ENCODE measurements at regions not wholly inside any gene's neighbourhood (a gene's known extent, or its start where the extent isn't known, plus 50 kb on each side); places are given as distances from the start of the nearest gene placed in this dataset.

GRCh38 chr4:37531151-37531550, 155.0 kb downstream of the RELL1 start:
- no peak for TF ChIP-seq CTCF (IDR thresholded peaks at IDR 0.05; ENCODE audit: borderline replicate concordance, extremely low read depth, low read length, poor library complexity, severe bottlenecking)
- TF ChIP-seq EZH2 (IDR thresholded peaks at IDR 0.05; ENCODE audit: borderline replicate concordance, low read depth, low read length, severe bottlenecking): no peak
- H3K9me3 ChIP-seq (ENCODE audit: insufficient read depth, low read length, severe bottlenecking): no peaks in the 10 kb centered on the region
- H3K4me3 ChIP-seq (ENCODE audit: low read depth in 1 of 2, low read length in 2 of 2): no peak overlapping the region
- no peak overlapping the region for H2AFZ ChIP-seq (ENCODE audit: low read depth, low read length)
- no peaks in the 10 kb centered on the region for H3K36me3 ChIP-seq (ENCODE audit: insufficient read depth, low read length)
- no peak overlapping the region for H3K4me2 ChIP-seq (ENCODE audit: insufficient read depth, low read length)
- H3K79me2 ChIP-seq (ENCODE audit: insufficient read depth, low read length): no peaks in the 10 kb centered on the region
- no peak overlapping the region for H3K9ac ChIP-seq (ENCODE audit: low read depth, low read length)
- no peaks in the 10 kb centered on the region for H3K27me3 ChIP-seq (ENCODE audit: insufficient read depth, low read length, poor library complexity)
- ATAC-seq (ENCODE audit: insufficient read depth, low read depth) (no peak), DNase-seq (no peak)
- H3K4me1 ChIP-seq (ENCODE audit: insufficient read depth, low read length): no peaks in the 10 kb centered on the region
- no peaks in the 10 kb centered on the region for H4K20me1 ChIP-seq (ENCODE audit: insufficient read depth, low read length)
- H3K27ac ChIP-seq (ENCODE audit: low read length): no peak overlapping the region

- Histone ChIP-seq H3K4me2 (ENCODE audit: insufficient read depth, low read length) (no peak overlapping the region), H3K36me3 (ENCODE audit: insufficient read depth, low read length) (no peaks in the 10 kb centered on the region), H3K79me2 (ENCODE audit: insufficient read depth, low read length) (no peaks in the 10 kb centered on the region), H3K27me3 (ENCODE audit: insufficient read depth, low read length, poor library complexity) (no peaks in the 10 kb centered on the region), H2AFZ (ENCODE audit: low read depth, low read length) (no peak overlapping the region), H3K4me3 (ENCODE audit: low read depth in 1 of 2, low read length in 2 of 2) (no peak overlapping the region), H3K27ac (ENCODE audit: low read length) (no peak overlapping the region), H4K20me1 (ENCODE audit: insufficient read depth, low read length) (no peaks in the 10 kb centered on the region), H3K9ac (ENCODE audit: low read depth, low read length) (no peak overlapping the region), H3K9me3 (ENCODE audit: insufficient read depth, low read length, severe bottlenecking) (no peaks in the 10 kb centered on the region), H3K4me1 (ENCODE audit: insufficient read depth, low read length) (no peaks in the 10 kb centered on the region)
- no peak for TF ChIP-seq CTCF (IDR thresholded peaks at IDR 0.05; ENCODE audit: borderline replicate concordance, extremely low read depth, low read length, poor library complexity, severe bottlenecking)
- no peak for TF ChIP-seq EZH2 (IDR thresholded peaks at IDR 0.05; ENCODE audit: borderline replicate concordance, low read depth, low read length, severe bottlenecking)
- no peak for ATAC-seq (ENCODE audit: insufficient read depth, low read depth)
- DNase-seq: no peak
Measured at GRCh38 chr4:37530451-37530850, 155.7 kb downstream of the RELL1 start.

DNA sequence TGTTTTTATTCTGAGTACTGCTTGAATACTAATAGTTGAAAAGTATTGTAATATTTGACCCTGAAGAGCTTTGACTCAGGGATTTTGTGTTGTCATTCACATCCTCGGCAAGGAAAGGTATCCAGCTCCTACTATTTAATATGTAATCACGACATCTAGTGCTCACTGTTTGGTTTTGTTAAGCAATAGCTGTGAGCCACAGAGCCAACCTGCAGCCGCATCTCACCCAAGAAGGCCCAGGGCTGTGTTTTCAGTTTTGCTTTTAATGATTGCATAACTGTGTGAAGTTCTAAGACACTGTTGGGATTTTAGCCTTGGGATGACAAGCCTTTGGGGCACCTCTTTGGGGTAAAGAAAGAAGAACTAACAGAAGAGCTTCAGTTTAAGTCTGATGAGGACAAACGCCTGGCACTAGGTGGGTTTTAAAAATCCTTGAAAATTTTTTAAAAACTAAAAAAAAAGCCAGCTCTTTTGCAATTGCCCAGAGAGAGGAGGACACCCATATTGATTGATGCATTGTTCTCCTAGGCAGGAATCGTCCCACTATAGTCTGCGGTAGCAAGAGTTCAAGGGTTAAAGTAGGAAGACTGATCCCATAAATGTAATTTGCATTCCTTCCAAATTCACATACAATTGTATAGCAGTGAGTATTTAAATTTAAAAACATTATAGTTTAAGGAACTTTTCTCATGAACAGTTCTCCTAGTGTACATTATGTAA, 157.8 kb downstream of the RELL1 start:
- TF ChIP-seq EZH2 (IDR thresholded peaks at IDR 0.05; ENCODE audit: borderline replicate concordance, low read depth, low read length, severe bottlenecking): no peak
- TF ChIP-seq CTCF (IDR thresholded peaks at IDR 0.05; ENCODE audit: borderline replicate concordance, extremely low read depth, low read length, poor library complexity, severe bottlenecking): no peak

More for the DNA sequence above, 157.8 kb downstream of the RELL1 start:
- Histone ChIP-seq H2AFZ (ENCODE audit: low read depth, low read length) (no peak overlapping the region), H3K4me1 (ENCODE audit: insufficient read depth, low read length) (no peaks in the 10 kb centered on the region), H4K20me1 (ENCODE audit: insufficient read depth, low read length) (no peaks in the 10 kb centered on the region), H3K4me2 (ENCODE audit: insufficient read depth, low read length) (no peak overlapping the region), H3K4me3 (ENCODE audit: low read depth in 1 of 2, low read length in 2 of 2) (no peak overlapping the region), H3K9me3 (ENCODE audit: insufficient read depth, low read length, severe bottlenecking) (no peaks in the 10 kb centered on the region), H3K27me3 (ENCODE audit: insufficient read depth, low read length, poor library complexity) (no peaks in the 10 kb centered on the region), H3K27ac (ENCODE audit: low read length) (no peak overlapping the region), H3K79me2 (ENCODE audit: insufficient read depth, low read length) (no peaks in the 10 kb centered on the region), H3K36me3 (ENCODE audit: insufficient read depth, low read length) (no peaks in the 10 kb centered on the region), H3K9ac (ENCODE audit: low read depth, low read length) (no peak overlapping the region)
- ATAC-seq (ENCODE audit: insufficient read depth, low read depth): no peak
- no peak for DNase-seq

Measured in DND-41 (cell line).